22Rv1 (cell line): ENCODE measurements at regions not wholly inside any gene's neighbourhood (a gene's known extent, or its start where the extent isn't known, plus 50 kb on each side); places are given as distances from the start of the nearest gene placed in this dataset.

Experiments used
- H3K27ac ChIP-seq: fragments of 450-650 bp; 2 replicates; pipeline ENCODE4 v1.5.1; 2017
- ZFX ChIP-seq: fragments of 450-650 bp; IDR thresholded peaks from 2 replicates; pipeline ENCODE4 v1.6.1; 2017; ENCODE audit warnings: antibody characterized with exemption, borderline replicate concordance
- TF ChIP-seq, protein P1 (sequence below): fragments of 450-650 bp; IDR thresholded peaks from 2 replicates; pipeline ENCODE4 v1.5.1; 2017; ENCODE audit warnings: mild to moderate bottlenecking

- TF ChIP-seq, protein P1, sequence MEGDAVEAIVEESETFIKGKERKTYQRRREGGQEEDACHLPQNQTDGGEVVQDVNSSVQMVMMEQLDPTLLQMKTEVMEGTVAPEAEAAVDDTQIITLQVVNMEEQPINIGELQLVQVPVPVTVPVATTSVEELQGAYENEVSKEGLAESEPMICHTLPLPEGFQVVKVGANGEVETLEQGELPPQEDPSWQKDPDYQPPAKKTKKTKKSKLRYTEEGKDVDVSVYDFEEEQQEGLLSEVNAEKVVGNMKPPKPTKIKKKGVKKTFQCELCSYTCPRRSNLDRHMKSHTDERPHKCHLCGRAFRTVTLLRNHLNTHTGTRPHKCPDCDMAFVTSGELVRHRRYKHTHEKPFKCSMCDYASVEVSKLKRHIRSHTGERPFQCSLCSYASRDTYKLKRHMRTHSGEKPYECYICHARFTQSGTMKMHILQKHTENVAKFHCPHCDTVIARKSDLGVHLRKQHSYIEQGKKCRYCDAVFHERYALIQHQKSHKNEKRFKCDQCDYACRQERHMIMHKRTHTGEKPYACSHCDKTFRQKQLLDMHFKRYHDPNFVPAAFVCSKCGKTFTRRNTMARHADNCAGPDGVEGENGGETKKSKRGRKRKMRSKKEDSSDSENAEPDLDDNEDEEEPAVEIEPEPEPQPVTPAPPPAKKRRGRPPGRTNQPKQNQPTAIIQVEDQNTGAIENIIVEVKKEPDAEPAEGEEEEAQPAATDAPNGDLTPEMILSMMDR: no peak
- TF ChIP-seq ZFX: no peak
- no peak overlapping the region for H3K27ac ChIP-seq
Observed at GRCh38 chr2:215751200-215751910, 262.0 kb downstream of the MREG start.

DNA sequence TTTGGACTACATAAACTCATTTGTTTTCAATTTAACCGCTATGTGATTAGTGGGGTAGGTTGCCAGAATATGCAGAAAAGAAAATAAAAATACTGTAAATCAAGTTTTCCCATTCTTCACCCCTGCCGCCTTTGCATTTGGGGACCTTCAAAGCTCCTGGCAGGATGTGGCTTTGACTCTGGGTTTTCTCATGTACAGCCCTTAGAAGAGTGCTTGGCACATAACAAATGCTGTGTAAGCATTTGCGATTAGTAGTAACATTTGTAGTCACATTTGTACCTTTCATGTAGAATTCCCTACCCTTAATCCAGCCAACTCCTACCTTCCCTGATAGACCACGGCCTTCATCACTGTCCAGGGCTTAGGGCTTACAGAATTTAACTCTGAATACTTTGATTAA, 262.6 kb downstream of the MREG start:
- no peak for TF ChIP-seq ZFX
- TF ChIP-seq, protein P1: no peak
- no peak overlapping the region for H3K27ac ChIP-seq

- H3K27ac ChIP-seq: no peak overlapping the region
- TF ChIP-seq, protein P1: no peak
- no peak for TF ChIP-seq ZFX
Observed at GRCh38 chr2:215749092-215749957, 264.0 kb downstream of the MREG start.

- H3K27ac ChIP-seq: no peak overlapping the region
- TF ChIP-seq, protein P1: no peak
- no peak for TF ChIP-seq ZFX
Observed at GRCh38 chr2:215748446-215748845, 264.9 kb downstream of the MREG start.

- no peak overlapping the region for H3K27ac ChIP-seq
- no peak for TF ChIP-seq ZFX
- TF ChIP-seq, protein P1: no peak
Observed at GRCh38 chr2:215746887-215747615, 266.3 kb downstream of the MREG start.

DNA sequence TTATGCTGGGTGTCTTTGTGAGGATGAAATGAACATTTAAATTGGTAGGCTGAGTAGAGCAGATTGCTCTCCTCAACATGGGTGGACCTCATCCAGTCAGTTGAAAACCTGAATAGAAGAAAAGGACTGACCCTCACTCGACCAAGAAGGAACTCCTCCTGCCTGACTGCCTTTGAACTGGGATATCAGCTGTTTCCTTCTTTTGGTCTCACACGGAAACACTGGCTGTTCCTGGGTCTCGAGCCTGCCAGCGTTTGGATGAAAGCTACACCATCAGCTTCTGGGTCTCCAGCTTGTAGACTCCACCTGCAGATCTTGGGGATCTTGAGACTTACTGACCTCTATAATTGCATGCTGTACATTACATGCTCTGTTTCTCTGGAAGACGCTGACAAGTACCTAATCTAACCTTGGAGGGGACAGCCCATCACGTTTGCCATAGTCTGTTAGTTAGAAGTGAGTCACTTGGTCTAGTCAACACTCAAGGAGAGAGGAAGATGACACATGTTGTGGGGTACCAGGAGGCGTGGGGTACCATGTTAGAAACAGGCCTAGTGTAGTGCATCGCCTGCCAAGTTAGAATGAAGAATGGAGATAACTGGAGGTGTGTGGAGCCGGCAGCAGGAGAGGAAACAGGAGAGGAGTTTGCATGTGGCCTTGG, 267.0 kb downstream of the MREG start:
- TF ChIP-seq, protein P1: no peak
- TF ChIP-seq ZFX: no peak
- H3K27ac ChIP-seq: no peak overlapping the region
